ENCODE measurements at regions not wholly inside any gene's neighbourhood (a gene's known extent, or its start where the extent isn't known, plus 50 kb on each side); places are given as distances from the start of the nearest gene placed in this dataset.

DNA sequence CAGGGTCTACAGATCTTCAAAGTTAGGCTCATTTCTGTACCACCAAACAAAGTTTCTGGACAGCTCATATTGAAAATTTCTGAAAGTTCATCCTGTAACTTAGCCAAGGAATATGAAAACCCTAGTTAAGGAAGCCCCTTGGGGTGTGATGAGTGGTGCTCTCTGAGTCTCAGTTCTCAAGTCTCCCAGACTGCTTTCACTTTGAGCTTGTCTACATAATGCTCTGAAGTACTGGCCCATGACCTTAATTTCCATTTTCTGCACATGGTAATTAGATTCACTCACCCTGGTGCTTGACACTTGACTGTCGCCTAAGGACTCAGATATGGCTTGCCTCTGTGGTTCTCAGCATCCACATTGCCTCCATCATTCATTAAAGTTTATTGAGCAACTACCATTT is 51.7 kb upstream of the SATB2 start:
- H3K9me3 ChIP-seq, result no peaks in the 10 kb centered on the region
- WGBS, 3 donors, result 75 to 88% (median 81%) methylated on average over 1 of the region's 1 CpG

More for the DNA sequence above, 51.7 kb upstream of the SATB2 start:
- intact Hi-C loops (cut with DNase I), result no loop called here
- Histone ChIP-seq H3K36me3 (ENCODE audit: insufficient read depth in 1 of 2, low read depth in 1 of 2) (no peaks in the 10 kb centered on the region), H3K4me1 (no peaks in the 10 kb centered on the region), H3K4me3 (no peak overlapping the region), H3K27ac (no peak overlapping the region), H3K27me3 (ENCODE audit: insufficient read depth in 3 of 3, low read length in 2 of 3) (peaks cover 0 to 2% (median 0%) of the 10 kb centered on the region in 3 donors)
- ATAC-seq (no peak), DNase-seq (no peak)
- TF ChIP-seq, protein P1, sequence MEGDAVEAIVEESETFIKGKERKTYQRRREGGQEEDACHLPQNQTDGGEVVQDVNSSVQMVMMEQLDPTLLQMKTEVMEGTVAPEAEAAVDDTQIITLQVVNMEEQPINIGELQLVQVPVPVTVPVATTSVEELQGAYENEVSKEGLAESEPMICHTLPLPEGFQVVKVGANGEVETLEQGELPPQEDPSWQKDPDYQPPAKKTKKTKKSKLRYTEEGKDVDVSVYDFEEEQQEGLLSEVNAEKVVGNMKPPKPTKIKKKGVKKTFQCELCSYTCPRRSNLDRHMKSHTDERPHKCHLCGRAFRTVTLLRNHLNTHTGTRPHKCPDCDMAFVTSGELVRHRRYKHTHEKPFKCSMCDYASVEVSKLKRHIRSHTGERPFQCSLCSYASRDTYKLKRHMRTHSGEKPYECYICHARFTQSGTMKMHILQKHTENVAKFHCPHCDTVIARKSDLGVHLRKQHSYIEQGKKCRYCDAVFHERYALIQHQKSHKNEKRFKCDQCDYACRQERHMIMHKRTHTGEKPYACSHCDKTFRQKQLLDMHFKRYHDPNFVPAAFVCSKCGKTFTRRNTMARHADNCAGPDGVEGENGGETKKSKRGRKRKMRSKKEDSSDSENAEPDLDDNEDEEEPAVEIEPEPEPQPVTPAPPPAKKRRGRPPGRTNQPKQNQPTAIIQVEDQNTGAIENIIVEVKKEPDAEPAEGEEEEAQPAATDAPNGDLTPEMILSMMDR (IDR thresholded peaks at IDR 0.05), result no peak

Measured in psoas muscle (tissue), 7 donors.